GM21528 (cell line): ENCODE measurements at regions not wholly inside any gene's neighbourhood (a gene's known extent, or its start where the extent isn't known, plus 50 kb on each side); places are given as distances from the start of the nearest gene placed in this dataset.

Experiments used
- ATAC-seq: cut with Tn5 transposase; IDR thresholded peaks from one replicate; pipeline ENCODE4 v1.9.1; 2021; ENCODE audit warnings: mild to moderate bottlenecking, moderate library complexity; ENCODE audit not compliant: unreplicated experiment, low FRiP score

GRCh38 chr6:130661077-130661476, 166.1 kb upstream of the SMLR1 start:
- no peak for ATAC-seq

GRCh38 chr6:130666786-130667185, 160.4 kb upstream of the SMLR1 start:
- ATAC-seq = no peak

GRCh38 chr6:130670142-130670541, 157.1 kb upstream of the SMLR1 start:
- no peak for ATAC-seq

- ATAC-seq = no peak
Measured at GRCh38 chr6:130671119-130671518, 156.1 kb upstream of the SMLR1 start.

- no peak for ATAC-seq
Measured at GRCh38 chr6:130671577-130671976, 155.6 kb upstream of the SMLR1 start.

GRCh38 chr6:130672153-130672552, 155.1 kb upstream of the SMLR1 start:
- no peak for ATAC-seq

GRCh38 chr6:130674604-130675003, 152.6 kb upstream of the SMLR1 start:
- ATAC-seq = no peak

- no peak for ATAC-seq
Measured at GRCh38 chr6:130675072-130675471, 152.1 kb upstream of the SMLR1 start.

- ATAC-seq = no peak
Measured at GRCh38 chr6:130676077-130676772, 151.0 kb upstream of the SMLR1 start.

GRCh38 chr6:130676773-130677144, 150.4 kb upstream of the SMLR1 start:
- ATAC-seq = no peak

- no peak for ATAC-seq
Measured at GRCh38 chr6:130677312-130677711, 149.9 kb upstream of the SMLR1 start.

GRCh38 chr6:130677766-130678165, 149.4 kb upstream of the SMLR1 start:
- ATAC-seq = no peak

GRCh38 chr6:130679684-130680083, 147.5 kb upstream of the SMLR1 start:
- no peak for ATAC-seq

- ATAC-seq = no peak
Measured at GRCh38 chr6:130680116-130680515, 147.1 kb upstream of the SMLR1 start.

GRCh38 chr6:130681028-130681427, 146.2 kb upstream of the SMLR1 start:
- no peak for ATAC-seq

- ATAC-seq = no peak
Measured at GRCh38 chr6:130682066-130682465, 145.1 kb upstream of the SMLR1 start.

- ATAC-seq = no peak
Measured at GRCh38 chr6:130683761-130684517, 143.3 kb upstream of the SMLR1 start.

- no peak for ATAC-seq
Measured at GRCh38 chr6:130692659-130693058, 134.5 kb upstream of the SMLR1 start.

- ATAC-seq = no peak
Measured at GRCh38 chr6:130693944-130694343, 133.3 kb upstream of the SMLR1 start.

GRCh38 chr6:130694606-130695005, 132.6 kb upstream of the SMLR1 start:
- ATAC-seq = no peak

GRCh38 chr6:130696806-130697205, 130.4 kb upstream of the SMLR1 start:
- no peak for ATAC-seq
